Mesenteric fat pad (tissue), 1 donor: ENCODE measurements at regions not wholly inside any gene's neighbourhood (a gene's known extent, or its start where the extent isn't known, plus 50 kb on each side); places are given as distances from the start of the nearest gene placed in this dataset.

Experiments used
- DNase-seq: peaks from one replicate; pipeline ENCODE4 v3.0.0-alpha.2; 2020; ENCODE audit warnings: low spot score
- donor health status: DM: yes; HTN: yes; CAD: no.

DNA sequence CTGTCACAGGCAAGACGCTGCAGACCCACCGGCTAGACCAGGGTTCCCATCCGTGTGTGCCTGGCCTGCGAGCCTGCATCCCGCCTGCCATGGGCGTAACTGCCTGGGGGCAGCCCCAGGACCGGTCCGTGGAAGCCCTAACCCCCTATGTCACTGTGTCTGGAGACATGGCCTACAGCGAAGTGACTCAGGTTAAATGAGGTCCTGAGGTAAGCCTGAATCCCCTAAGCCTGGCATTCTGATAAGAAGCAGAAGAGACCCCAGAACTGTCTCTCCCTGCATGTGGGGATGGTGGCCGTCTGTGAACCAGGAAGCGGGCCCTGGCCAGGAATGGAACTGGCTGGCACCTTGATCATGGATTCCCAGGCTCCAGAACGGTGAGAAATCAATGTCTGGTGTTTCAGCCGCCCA lies 570.1 kb downstream of the BRD1 start:
- peak; percentile 74 for DNase-seq

GRCh38 chr22:49255741-49256318 lies 571.8 kb downstream of the BRD1 start:
- peak; percentile 72 for DNase-seq

DNA sequence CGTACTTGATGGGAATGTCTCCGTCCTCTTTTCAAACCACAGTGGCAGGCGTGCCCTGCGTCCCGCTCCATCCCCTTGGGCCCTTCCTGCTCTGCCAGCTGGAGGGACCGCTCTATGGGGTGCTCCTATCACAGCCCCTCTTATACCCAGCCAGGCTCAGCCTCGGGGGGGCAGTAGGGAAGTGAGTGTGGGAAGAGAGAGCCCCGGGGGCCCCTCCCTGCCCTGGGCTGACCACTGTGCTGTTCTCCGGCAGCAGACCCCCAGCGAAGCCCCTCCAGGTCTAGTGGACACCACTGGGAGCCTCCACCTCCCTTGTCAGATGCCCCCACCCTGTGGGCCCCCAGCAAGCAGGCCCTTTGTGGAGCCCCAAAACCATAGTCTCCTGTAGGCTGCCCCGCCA lies 572.5 kb downstream of the BRD1 start:
- peak; percentile 64 for DNase-seq

DNA sequence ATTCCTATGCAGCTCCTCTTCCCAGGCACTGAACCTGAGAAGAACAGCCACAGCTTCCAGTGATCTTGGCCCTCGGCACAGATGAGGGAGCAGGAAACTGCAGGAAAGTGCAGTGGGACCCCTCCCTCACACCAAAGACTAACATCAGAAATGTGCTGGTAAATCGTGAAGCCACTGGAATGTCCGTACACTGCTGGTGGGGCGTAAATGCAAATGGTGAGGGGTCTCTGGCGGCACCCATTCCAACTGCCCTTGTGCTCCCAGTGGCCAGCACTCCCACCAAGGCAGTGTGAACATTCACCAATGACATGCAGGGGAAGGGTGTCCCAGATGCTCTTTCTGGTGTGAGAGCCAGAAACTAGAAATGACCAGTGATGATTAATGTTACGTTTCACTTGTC lies 574.0 kb downstream of the BRD1 start:
- peak; percentile 55 for DNase-seq

- no peak for DNase-seq
Observed at GRCh38 chr22:49251371-49251770, 576.3 kb downstream of the BRD1 start.

DNA sequence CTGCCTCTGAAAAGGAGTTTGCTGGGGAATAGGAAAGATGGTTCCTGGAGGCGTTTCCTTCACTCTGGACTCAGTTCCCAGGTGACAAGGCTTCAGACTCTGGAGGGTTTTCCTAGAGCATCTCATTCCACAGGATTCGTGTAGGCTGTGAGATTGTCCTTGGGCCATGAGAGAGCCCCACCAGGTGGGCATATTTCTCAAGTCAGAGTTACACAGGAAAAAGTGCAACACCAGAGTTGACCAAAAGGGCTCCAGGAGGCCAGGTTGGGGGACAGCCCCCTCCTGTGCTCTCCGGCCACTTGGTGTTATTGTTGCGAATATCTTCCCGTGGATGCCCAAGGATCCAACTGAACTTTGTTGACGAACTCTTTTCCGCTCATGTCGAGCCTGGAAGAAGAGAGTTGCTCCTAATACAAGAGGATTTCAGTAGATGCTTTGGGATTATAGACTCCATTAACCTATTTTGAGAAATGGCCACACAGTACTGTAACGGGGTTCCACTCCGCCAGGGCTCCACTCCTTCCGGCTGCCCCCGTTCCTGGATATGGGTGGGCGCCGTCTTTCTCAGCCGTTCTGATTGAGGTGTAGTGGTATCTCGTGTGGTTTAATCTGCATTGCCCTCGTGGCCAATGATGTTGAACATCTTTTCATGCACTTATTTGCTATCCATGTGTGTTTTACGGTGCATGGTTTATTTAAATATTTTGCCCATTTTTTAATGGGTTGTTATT lies 580.3 kb downstream of the BRD1 start:
- peak; percentile 45 for DNase-seq

GRCh38 chr22:49244466-49245420 lies 582.9 kb downstream of the BRD1 start:
- peak; percentile 68 for DNase-seq

- peak; percentile 75 for DNase-seq
Observed at GRCh38 chr22:49243965-49244364, 583.7 kb downstream of the BRD1 start.

DNA sequence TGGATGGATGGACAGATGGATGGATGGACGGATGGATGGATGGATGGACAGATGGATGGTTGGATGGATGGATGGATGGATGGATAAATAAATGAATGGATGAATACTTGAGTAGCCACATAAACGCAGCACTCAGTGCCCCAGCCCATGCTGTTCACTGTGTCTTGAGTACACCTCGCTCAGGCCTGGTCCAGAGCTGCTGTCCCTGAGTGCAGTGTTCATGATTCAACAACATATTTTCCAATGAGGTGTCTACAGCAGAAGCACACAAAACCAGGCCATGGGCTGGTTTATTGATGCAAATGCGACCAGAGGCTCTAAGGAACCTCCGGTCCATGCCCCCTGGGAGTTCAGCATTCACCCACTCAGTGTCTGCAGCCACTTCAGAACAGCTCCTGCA lies 584.3 kb downstream of the BRD1 start:
- DNase-seq: peak; percentile 53

- DNase-seq: no peak
Observed at GRCh38 chr22:49242480-49242879, 585.2 kb downstream of the BRD1 start.

DNA sequence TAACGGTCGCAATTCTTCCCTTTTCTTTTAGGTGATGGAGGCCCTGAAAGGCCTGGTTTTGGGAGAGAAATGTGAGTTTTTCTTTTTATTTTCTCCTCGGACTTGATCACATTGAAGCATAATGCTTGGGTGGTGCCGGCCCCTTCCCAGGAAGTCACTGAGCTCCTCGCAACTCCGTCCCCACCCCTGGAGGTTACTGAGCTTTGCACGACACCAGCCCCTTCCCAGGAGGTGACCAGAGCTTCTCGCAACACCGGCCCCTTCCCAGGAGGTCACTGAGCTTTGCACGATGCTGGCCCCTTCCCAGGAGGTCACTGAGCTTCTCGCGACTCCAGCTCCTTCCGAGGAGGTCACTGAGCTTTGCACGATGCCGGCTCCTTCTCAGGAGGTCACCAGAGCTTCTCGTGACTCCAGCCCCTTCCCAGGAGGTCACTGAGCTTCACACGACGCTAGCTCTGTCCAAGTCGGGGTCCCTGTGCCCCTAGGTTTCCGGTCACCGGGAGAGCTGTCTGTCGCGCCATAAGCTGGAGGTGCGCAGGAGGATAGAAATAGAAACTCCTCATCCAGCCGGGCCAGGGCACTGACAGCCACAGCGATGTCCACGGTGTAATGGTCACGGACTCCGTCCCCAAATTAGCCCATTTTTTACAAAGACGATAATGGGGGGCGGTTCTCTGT lies 586.4 kb downstream of the BRD1 start:
- peak; percentile 87 for DNase-seq

DNA sequence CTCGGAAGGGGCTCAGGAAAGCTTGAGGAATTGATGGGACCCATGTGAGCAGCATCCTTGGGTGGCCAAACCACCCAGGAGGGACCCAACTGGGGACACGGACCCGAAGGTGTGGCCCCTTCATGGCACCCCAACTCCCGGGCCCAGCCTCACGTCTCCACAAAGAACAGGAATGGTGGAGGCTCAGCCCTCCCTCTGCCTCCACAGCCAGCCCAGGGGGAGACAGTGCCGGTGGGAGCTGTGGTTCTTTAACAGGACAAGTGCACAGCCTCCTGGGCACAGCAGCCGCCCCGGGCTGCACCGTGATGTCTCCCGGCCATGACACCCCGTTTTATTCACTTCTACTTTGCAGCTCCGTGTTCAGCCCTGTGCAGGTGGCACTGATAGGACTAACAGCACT lies 587.2 kb downstream of the BRD1 start:
- DNase-seq: peak; percentile 64

DNA sequence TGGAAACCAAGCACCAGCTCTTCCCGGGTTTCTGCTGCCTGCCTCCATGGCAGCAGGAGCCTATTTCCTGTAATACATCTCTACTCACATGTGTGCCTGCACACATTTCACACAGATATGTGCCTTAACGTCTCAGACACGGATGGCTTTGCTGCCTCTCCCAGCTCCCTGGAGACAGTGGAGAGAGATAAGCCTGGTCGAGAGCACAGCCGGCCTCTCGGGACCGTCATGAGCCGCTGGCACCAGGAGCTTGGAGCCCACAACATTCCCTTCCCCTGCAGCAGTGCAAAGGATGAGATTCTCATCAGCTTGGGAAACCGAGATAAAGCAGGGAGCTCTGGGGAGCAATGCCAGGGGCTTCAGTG lies 587.7 kb downstream of the BRD1 start:
- DNase-seq: no peak

DNA sequence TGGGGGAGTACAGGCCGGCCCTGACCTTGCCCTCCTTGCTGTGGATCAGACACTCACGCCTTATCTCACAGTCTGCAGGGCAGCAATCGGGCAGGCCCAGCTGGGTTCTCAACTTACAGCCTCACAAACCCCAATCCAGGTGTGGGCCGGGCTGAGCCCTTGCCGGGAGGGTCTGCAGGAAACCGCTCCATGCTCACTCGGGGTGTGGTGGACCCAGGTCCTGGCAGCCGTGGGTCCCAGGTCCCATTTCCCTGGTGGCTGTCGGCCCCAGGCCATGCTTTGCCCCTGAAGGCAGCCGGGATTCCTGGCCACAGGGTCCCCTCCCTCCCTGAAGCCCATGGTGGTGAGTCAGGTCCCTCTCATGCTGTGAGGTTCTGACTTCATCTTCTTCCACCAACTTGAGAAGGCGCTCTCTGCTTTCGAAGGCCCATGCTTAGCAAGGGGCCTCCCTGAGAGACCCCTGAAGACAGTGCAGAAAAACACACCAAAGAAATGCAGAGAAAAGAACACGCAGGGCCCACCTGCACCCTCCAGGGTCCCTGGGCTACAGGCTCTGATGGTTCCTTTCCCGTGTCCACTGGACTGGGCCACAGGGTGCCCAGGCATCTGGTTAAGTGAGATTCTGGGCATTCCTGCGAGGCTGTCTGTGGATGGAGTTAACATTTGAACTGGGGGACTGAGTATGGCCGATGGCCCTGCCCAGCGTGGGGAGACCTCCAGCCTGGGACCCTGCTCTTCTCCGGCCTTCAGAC lies 588.2 kb downstream of the BRD1 start:
- DNase-seq: peak; percentile 87

GRCh38 chr22:49238181-49239141 lies 589.2 kb downstream of the BRD1 start:
- DNase-seq: peak; percentile 86

DNA sequence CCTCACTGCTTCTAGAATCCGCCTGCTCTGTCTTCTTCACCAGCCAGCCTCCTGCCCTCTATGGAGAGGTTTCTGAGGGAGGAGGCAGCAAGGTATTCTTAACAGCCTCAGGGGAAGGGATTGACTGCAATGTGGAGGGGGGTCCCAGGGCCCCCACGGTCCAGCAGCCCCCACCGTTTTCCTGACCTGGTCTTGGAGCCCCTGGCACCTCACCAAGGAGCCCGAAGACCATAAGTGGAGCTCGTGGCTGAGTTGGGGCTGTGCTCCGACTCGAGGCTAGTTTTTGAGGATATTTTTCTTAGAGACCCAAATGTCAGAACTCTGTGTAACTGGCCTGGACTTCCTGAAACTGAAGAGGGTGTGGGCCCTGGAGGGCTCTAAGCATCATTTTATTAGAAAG lies 590.0 kb downstream of the BRD1 start:
- no peak for DNase-seq

DNA sequence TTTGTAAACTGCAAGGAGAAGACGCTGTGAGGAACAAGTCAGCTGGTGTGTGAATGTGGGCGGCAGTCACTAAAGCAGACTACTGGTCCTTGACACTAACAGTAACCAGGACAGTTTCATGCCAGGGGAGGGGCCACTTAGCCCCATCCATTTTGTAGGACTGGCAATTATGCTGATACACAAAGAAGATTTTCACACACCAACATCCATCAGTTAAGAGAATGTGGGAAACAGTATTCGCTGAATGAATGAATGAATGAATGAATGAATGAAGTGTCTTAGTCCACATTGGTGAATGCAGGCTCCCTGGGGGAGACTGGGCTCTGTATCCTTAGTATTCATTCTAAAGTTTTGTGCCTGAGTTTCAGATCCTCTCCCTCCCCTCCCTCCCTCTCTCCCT lies 590.4 kb downstream of the BRD1 start:
- DNase-seq: no peak

GRCh38 chr22:49236541-49237075 lies 591.1 kb downstream of the BRD1 start:
- peak; percentile 60 for DNase-seq
